GM04504 (cell line): ENCODE measurements at regions not wholly inside any gene's neighbourhood (a gene's known extent, or its start where the extent isn't known, plus 50 kb on each side); places are given as distances from the start of the nearest gene placed in this dataset.

Experiments
- DNase-seq: peaks from one replicate; pipeline ENCODE4 v3.0.0-alpha.2; 2012; ENCODE audit warnings: low read depth

- DNase-seq = peak; percentile 28
Measured at GRCh38 chr1:106678279-106679050, 378.0 kb upstream of the PRMT6 start.

GRCh38 chr1:106680216-106680615 lies 376.3 kb upstream of the PRMT6 start:
- DNase-seq = no peak

- DNase-seq = no peak
Measured at GRCh38 chr1:106680776-106681344, 375.6 kb upstream of the PRMT6 start.

- no peak for DNase-seq
Measured at GRCh38 chr1:106681939-106682522, 374.4 kb upstream of the PRMT6 start.

GRCh38 chr1:106688446-106688845 lies 368.0 kb upstream of the PRMT6 start:
- DNase-seq = no peak

GRCh38 chr1:106698660-106699059 lies 357.8 kb upstream of the PRMT6 start:
- no peak for DNase-seq

- peak; percentile 42 for DNase-seq
Measured at GRCh38 chr1:106699433-106699832, 357.0 kb upstream of the PRMT6 start.

- DNase-seq = peak; percentile 79
Measured at GRCh38 chr1:106700211-106700610, 356.3 kb upstream of the PRMT6 start.

- no peak for DNase-seq
Measured at GRCh38 chr1:106705971-106706370, 350.5 kb upstream of the PRMT6 start.

GRCh38 chr1:106717591-106717990 lies 338.9 kb upstream of the PRMT6 start:
- no peak for DNase-seq

GRCh38 chr1:106721790-106722189 lies 334.7 kb upstream of the PRMT6 start:
- DNase-seq = no peak

GRCh38 chr1:106722466-106722865 lies 334.0 kb upstream of the PRMT6 start:
- DNase-seq = no peak

GRCh38 chr1:106727171-106727570 lies 329.3 kb upstream of the PRMT6 start:
- no peak for DNase-seq

- DNase-seq = no peak
Measured at GRCh38 chr1:106746448-106747085, 309.9 kb upstream of the PRMT6 start.

GRCh38 chr1:106747232-106747631 lies 309.2 kb upstream of the PRMT6 start:
- DNase-seq = no peak

GRCh38 chr1:106747791-106748190 lies 308.7 kb upstream of the PRMT6 start:
- no peak for DNase-seq

GRCh38 chr1:106748606-106749005 lies 307.9 kb upstream of the PRMT6 start:
- DNase-seq = no peak

- no peak for DNase-seq
Measured at GRCh38 chr1:106749491-106749890, 307.0 kb upstream of the PRMT6 start.

- no peak for DNase-seq
Measured at GRCh38 chr1:106749906-106750305, 306.6 kb upstream of the PRMT6 start.

GRCh38 chr1:106751002-106751401 lies 305.5 kb upstream of the PRMT6 start:
- DNase-seq = no peak

- DNase-seq = no peak
Measured at GRCh38 chr1:106753066-106753465, 303.4 kb upstream of the PRMT6 start.

- no peak for DNase-seq
Measured at GRCh38 chr1:106754957-106755356, 301.5 kb upstream of the PRMT6 start.
